Dendritic cell treated with granulocyte-macrophage colony-stimulating factor and Interleukin-4, amounts not matched to agents 40 ng/mL and 50 ng/mL, for 4 days (primary cell): ENCODE measurements at regions not wholly inside any gene's neighbourhood (a gene's known extent, or its start where the extent isn't known, plus 50 kb on each side); places are given as distances from the start of the nearest gene placed in this dataset.
"Not testable (repeated sequence)": the region's sequence is repeated elsewhere in the genome, so short reads cannot be mapped to it uniquely, and the experiment has no call there.

ENCODE experiments used
- H3K27ac Mint-ChIP-seq: one replicate; pipeline ENCODE4 v1.8.0; 2022; ENCODE audit warnings: mild to moderate bottlenecking, mixed read lengths
- H3K27me3 Mint-ChIP-seq: one replicate; pipeline ENCODE4 v1.8.0; 2022; ENCODE audit warnings: mild to moderate bottlenecking, mixed read lengths
- H3K36me3 Mint-ChIP-seq: one replicate; pipeline ENCODE4 v1.8.0; 2022; ENCODE audit warnings: low read depth, mixed read lengths
- H3K4me1 Mint-ChIP-seq: one replicate; pipeline ENCODE4 v1.8.0; 2022; ENCODE audit warnings: low read depth, mixed read lengths
- H3K4me3 Mint-ChIP-seq: one replicate; pipeline ENCODE4 v1.8.0; 2022; ENCODE audit warnings: mild to moderate bottlenecking, moderate library complexity, mixed read lengths
- H3K9me3 Mint-ChIP-seq: one replicate; pipeline ENCODE4 v1.8.0; 2022; ENCODE audit warnings: mixed read lengths
- intact Hi-C: fragments of 100-400 bp; cut with micrococcal nuclease; formaldehyde crosslinking; loops from one replicate; pipeline ENCODE4 v1.15.0; 2022

- Mint-ChIP-seq H3K4me3 (no peak overlapping the region), H3K27me3 (peaks cover 1% of the 10 kb centered on the region), H3K36me3 (no peaks in the 10 kb centered on the region), H3K9me3 (peaks cover 25% of the 10 kb centered on the region), H3K27ac (no peak overlapping the region), H3K4me1 (peaks cover 6% of the 10 kb centered on the region)
- intact Hi-C loops: no loop called here
These were observed 359.0 kb downstream of the OSTF1 start for GRCh38 chr9:75447281-75447680.

GRCh38 chr9:75448281-75448680 lies 360.0 kb downstream of the OSTF1 start:
- H3K36me3 Mint-ChIP-seq: no peaks in the 10 kb centered on the region
- no peak overlapping the region for H3K4me3 Mint-ChIP-seq
- no peak overlapping the region for H3K27ac Mint-ChIP-seq
- H3K27me3 Mint-ChIP-seq: peaks cover 1% of the 10 kb centered on the region
- peaks cover 12% of the 10 kb centered on the region for H3K4me1 Mint-ChIP-seq
- peaks cover 22% of the 10 kb centered on the region for H3K9me3 Mint-ChIP-seq
- intact Hi-C loops: no loop called here

- peaks cover 1% of the 10 kb centered on the region for H3K27me3 Mint-ChIP-seq
- no peaks in the 10 kb centered on the region for H3K36me3 Mint-ChIP-seq
- peaks cover 12% of the 10 kb centered on the region for H3K4me1 Mint-ChIP-seq
- H3K27ac Mint-ChIP-seq: no peak overlapping the region
- intact Hi-C loops: no loop called here
- H3K4me3 Mint-ChIP-seq: no peak overlapping the region
- H3K9me3 Mint-ChIP-seq: peaks cover 15% of the 10 kb centered on the region
These were observed 360.6 kb downstream of the OSTF1 start for GRCh38 chr9:75448955-75449354.

GRCh38 chr9:75451045-75451444 lies 362.7 kb downstream of the OSTF1 start:
- Mint-ChIP-seq H3K4me3 (no peak overlapping the region), H3K4me1 (peaks cover 28% of the 10 kb centered on the region), H3K27ac (no peak overlapping the region), H3K9me3 (no peaks in the 10 kb centered on the region), H3K36me3 (no peaks in the 10 kb centered on the region), H3K27me3 (peaks cover 1% of the 10 kb centered on the region)
- intact Hi-C loops: no loop called here

GRCh38 chr9:75451505-75451904 lies 363.2 kb downstream of the OSTF1 start:
- no peaks in the 10 kb centered on the region for H3K36me3 Mint-ChIP-seq
- H3K27ac Mint-ChIP-seq: no peak overlapping the region
- intact Hi-C loops: no loop called here
- no peaks in the 10 kb centered on the region for H3K9me3 Mint-ChIP-seq
- peaks cover 1% of the 10 kb centered on the region for H3K27me3 Mint-ChIP-seq
- peaks cover 28% of the 10 kb centered on the region for H3K4me1 Mint-ChIP-seq
- no peak overlapping the region for H3K4me3 Mint-ChIP-seq

- Mint-ChIP-seq H3K27me3 (peaks cover 1% of the 10 kb centered on the region), H3K9me3 (no peaks in the 10 kb centered on the region), H3K27ac (no peak overlapping the region), H3K4me1 (peaks cover 28% of the 10 kb centered on the region), H3K36me3 (no peaks in the 10 kb centered on the region), H3K4me3 (no peak overlapping the region)
- intact Hi-C loops: no loop called here
These were observed 364.2 kb downstream of the OSTF1 start for GRCh38 chr9:75452512-75452911.

GRCh38 chr9:75454043-75454442 lies 365.7 kb downstream of the OSTF1 start:
- Mint-ChIP-seq H3K4me3 (no peak overlapping the region), H3K9me3 (no peaks in the 10 kb centered on the region), H3K27me3 (peaks cover 1% of the 10 kb centered on the region), H3K4me1 (peaks cover 22% of the 10 kb centered on the region), H3K27ac (no peak overlapping the region), H3K36me3 (no peaks in the 10 kb centered on the region)
- intact Hi-C loops: no loop called here

GRCh38 chr9:75454891-75455290 lies 366.6 kb downstream of the OSTF1 start:
- Mint-ChIP-seq H3K9me3 (no peaks in the 10 kb centered on the region), H3K36me3 (no peaks in the 10 kb centered on the region), H3K27ac (no peak overlapping the region), H3K4me3 (no peak overlapping the region), H3K4me1 (peaks cover 22% of the 10 kb centered on the region), H3K27me3 (peaks cover 1% of the 10 kb centered on the region)
- intact Hi-C loops: no loop called here

GRCh38 chr9:75455444-75455921 lies 367.2 kb downstream of the OSTF1 start:
- H3K4me3 Mint-ChIP-seq: no peak overlapping the region
- H3K27me3 Mint-ChIP-seq: peaks cover 4% of the 10 kb centered on the region
- intact Hi-C loops: no loop called here
- H3K27ac Mint-ChIP-seq: no peak overlapping the region
- H3K4me1 Mint-ChIP-seq: peaks cover 22% of the 10 kb centered on the region
- H3K9me3 Mint-ChIP-seq: no peaks in the 10 kb centered on the region
- H3K36me3 Mint-ChIP-seq: no peaks in the 10 kb centered on the region

- no peak overlapping the region for H3K4me3 Mint-ChIP-seq
- intact Hi-C loops: no loop called here
These were observed 368.4 kb downstream of the OSTF1 start for GRCh38 chr9:75456698-75457097.

GRCh38 chr9:75457474-75458011 lies 369.2 kb downstream of the OSTF1 start:
- Mint-ChIP-seq H3K27ac (no peak overlapping the region), H3K36me3 (no peaks in the 10 kb centered on the region), H3K9me3 (no peaks in the 10 kb centered on the region), H3K27me3 (peaks cover 6% of the 10 kb centered on the region), H3K4me3 (no peak overlapping the region), H3K4me1 (peaks cover 19% of the 10 kb centered on the region)
- intact Hi-C loops: no loop called here

More at GRCh38 chr9:75456698-75457097, 368.4 kb downstream of the OSTF1 start:
- Mint-ChIP-seq H3K27ac (no peak overlapping the region), H3K27me3 (peaks cover 6% of the 10 kb centered on the region), H3K4me1 (peaks cover 22% of the 10 kb centered on the region), H3K9me3 (no peaks in the 10 kb centered on the region), H3K36me3 (no peaks in the 10 kb centered on the region)

GRCh38 chr9:75459311-75459710 lies 371.0 kb downstream of the OSTF1 start:
- peaks cover 15% of the 10 kb centered on the region for H3K4me1 Mint-ChIP-seq
- H3K9me3 Mint-ChIP-seq, H3K27ac Mint-ChIP-seq, H3K27me3 Mint-ChIP-seq, H3K4me3 Mint-ChIP-seq, H3K36me3 Mint-ChIP-seq, intact Hi-C loops: not testable (repeated sequence)

GRCh38 chr9:75461183-75461582 lies 372.9 kb downstream of the OSTF1 start:
- H3K9me3 Mint-ChIP-seq: no peaks in the 10 kb centered on the region
- intact Hi-C loops: no loop called here
- peaks cover 6% of the 10 kb centered on the region for H3K27me3 Mint-ChIP-seq
- H3K27ac Mint-ChIP-seq: no peak overlapping the region
- no peaks in the 10 kb centered on the region for H3K4me1 Mint-ChIP-seq
- no peaks in the 10 kb centered on the region for H3K36me3 Mint-ChIP-seq
- no peak overlapping the region for H3K4me3 Mint-ChIP-seq

GRCh38 chr9:75462866-75463265 lies 374.6 kb downstream of the OSTF1 start:
- intact Hi-C loops: no loop called here
- Mint-ChIP-seq H3K27me3 (peaks cover 6% of the 10 kb centered on the region), H3K27ac (no peak overlapping the region), H3K4me1 (no peaks in the 10 kb centered on the region), H3K4me3 (no peak overlapping the region), H3K9me3 (no peaks in the 10 kb centered on the region), H3K36me3 (no peaks in the 10 kb centered on the region)

GRCh38 chr9:75463871-75464270 lies 375.6 kb downstream of the OSTF1 start:
- no peaks in the 10 kb centered on the region for H3K36me3 Mint-ChIP-seq
- no peaks in the 10 kb centered on the region for H3K9me3 Mint-ChIP-seq
- H3K27me3 Mint-ChIP-seq: peaks cover 6% of the 10 kb centered on the region
- H3K4me1 Mint-ChIP-seq: no peaks in the 10 kb centered on the region
- H3K27ac Mint-ChIP-seq: no peak overlapping the region
- H3K4me3 Mint-ChIP-seq: no peak overlapping the region
- intact Hi-C loops: no loop called here
